KMS-11 (cell line): ENCODE measurements at regions not wholly inside any gene's neighbourhood (a gene's known extent, or its start where the extent isn't known, plus 50 kb on each side); places are given as distances from the start of the nearest gene placed in this dataset.

ENCODE experiments used
- H2AFZ ChIP-seq: fragments of 200-600 bp; sonication (generic); 2 replicates; pipeline ENCODE4 v1.6.1; 2016; ENCODE audit warnings: antibody characterized with exemption, mixed run types, low read depth
- H3K27ac ChIP-seq: fragments of 200-600 bp; sonication (generic); 2 replicates; pipeline ENCODE4 v1.6.1; 2016; ENCODE audit warnings: mild to moderate bottlenecking, mixed run types
- H3K27me3 ChIP-seq: fragments of 200-600 bp; sonication (generic); 2 replicates; pipeline ENCODE4 v1.6.1; 2017; ENCODE audit warnings: mild to moderate bottlenecking, low read depth, mixed run types, moderate library complexity; ENCODE audit not compliant: insufficient read depth
- H3K36me3 ChIP-seq: fragments of 200-600 bp; sonication (generic); 2 replicates; pipeline ENCODE4 v1.6.1; 2017; ENCODE audit warnings: mild to moderate bottlenecking, mixed run types; ENCODE audit not compliant: insufficient read depth
- H3K4me1 ChIP-seq: fragments of 200-600 bp; sonication (generic); 2 replicates; pipeline ENCODE4 v1.6.1; 2016; ENCODE audit warnings: mild to moderate bottlenecking, low read depth, mixed run types; ENCODE audit not compliant: poor library complexity, severe bottlenecking
- H3K4me2 ChIP-seq: fragments of 200-600 bp; sonication (generic); 2 replicates; pipeline ENCODE4 v1.7.0; 2016; ENCODE audit warnings: mild to moderate bottlenecking, mixed run types
- H3K4me3 ChIP-seq: fragments of 200-600 bp; sonication (generic); IDR thresholded peaks from 2 replicates; pipeline ENCODE4 v1.6.1; 2017; ENCODE audit warnings: low read depth, low read length, mixed read lengths; ENCODE audit not compliant: insufficient read depth
- H3K79me2 ChIP-seq: fragments of 200-600 bp; sonication (generic); 2 replicates; pipeline ENCODE4 v1.6.1; 2016; ENCODE audit warnings: low read depth, mixed run types; ENCODE audit not compliant: insufficient read depth
- H3K9ac ChIP-seq: fragments of 200-600 bp; sonication (generic); 2 replicates; pipeline ENCODE4 v1.6.1; 2016; ENCODE audit warnings: mild to moderate bottlenecking, mixed run types
- H4K20me1 ChIP-seq: fragments of 200-600 bp; sonication (generic); 2 replicates; pipeline ENCODE4 v1.6.1; 2016; ENCODE audit warnings: mild to moderate bottlenecking, mixed run types; ENCODE audit not compliant: insufficient read depth
- TF ChIP-seq, protein P1 (sequence below): fragments of 200-600 bp; sonication (generic); conservative IDR thresholded peaks from 2 replicates; pipeline ENCODE4 v1.6.1; 2017; ENCODE audit warnings: low read depth, mild to moderate bottlenecking, antibody characterized with exemption, low read length, moderate library complexity, mixed read lengths

DNA sequence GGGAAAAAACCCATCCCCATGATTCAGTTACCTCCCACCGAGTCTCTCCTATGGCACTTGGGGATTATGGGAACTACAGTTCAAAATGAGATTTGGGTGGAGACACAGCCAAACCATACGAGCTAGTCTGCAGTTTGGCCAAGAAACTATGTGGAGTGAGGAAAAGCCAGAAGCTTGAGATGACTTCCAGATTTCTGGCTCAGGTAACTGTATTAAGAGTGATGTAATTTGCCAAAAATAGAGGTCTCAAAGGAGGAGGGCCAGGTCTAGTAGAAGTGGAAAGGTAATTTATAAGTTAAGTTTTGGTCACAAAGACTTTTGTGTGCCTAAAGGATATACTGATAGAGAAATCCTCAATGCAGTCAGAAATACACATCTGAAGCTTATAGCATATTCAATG lies 279.7 kb upstream of the MGMT start:
- Histone ChIP-seq H3K9ac (no peak overlapping the region), H3K4me3 (no peak overlapping the region), H3K27me3 (no peaks in the 10 kb centered on the region), H3K79me2 (no peaks in the 10 kb centered on the region), H3K4me2 (no peak overlapping the region), H3K4me1 (no peaks in the 10 kb centered on the region), H3K36me3 (no peaks in the 10 kb centered on the region), H2AFZ (no peak overlapping the region), H3K27ac (no peak overlapping the region), H4K20me1 (no peaks in the 10 kb centered on the region)
- TF ChIP-seq, protein P1, sequence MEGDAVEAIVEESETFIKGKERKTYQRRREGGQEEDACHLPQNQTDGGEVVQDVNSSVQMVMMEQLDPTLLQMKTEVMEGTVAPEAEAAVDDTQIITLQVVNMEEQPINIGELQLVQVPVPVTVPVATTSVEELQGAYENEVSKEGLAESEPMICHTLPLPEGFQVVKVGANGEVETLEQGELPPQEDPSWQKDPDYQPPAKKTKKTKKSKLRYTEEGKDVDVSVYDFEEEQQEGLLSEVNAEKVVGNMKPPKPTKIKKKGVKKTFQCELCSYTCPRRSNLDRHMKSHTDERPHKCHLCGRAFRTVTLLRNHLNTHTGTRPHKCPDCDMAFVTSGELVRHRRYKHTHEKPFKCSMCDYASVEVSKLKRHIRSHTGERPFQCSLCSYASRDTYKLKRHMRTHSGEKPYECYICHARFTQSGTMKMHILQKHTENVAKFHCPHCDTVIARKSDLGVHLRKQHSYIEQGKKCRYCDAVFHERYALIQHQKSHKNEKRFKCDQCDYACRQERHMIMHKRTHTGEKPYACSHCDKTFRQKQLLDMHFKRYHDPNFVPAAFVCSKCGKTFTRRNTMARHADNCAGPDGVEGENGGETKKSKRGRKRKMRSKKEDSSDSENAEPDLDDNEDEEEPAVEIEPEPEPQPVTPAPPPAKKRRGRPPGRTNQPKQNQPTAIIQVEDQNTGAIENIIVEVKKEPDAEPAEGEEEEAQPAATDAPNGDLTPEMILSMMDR, result no peak

DNA sequence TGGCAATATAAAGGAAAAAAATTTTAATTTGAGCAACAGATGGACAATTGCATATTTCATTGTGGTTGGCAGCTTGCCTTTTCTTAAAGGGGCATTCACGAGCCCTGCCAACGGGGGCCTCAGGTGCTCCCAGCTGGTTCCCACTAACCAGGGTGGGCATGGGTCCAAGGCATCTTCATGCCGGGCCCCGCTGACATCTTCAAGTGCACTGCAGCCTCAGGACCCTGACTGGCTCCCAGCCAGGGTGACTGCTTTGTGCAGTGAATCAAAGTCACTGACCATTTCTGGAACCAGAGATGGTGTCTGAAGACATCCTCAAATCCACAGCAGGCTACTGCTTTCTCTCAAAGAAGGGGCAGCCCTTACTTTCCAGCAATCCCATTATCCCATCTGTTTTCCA lies 275.2 kb upstream of the MGMT start:
- Histone ChIP-seq H3K9ac (no peak overlapping the region), H3K36me3 (no peaks in the 10 kb centered on the region), H3K27me3 (no peaks in the 10 kb centered on the region), H3K4me3 (no peak overlapping the region), H2AFZ (no peak overlapping the region), H3K4me1 (no peaks in the 10 kb centered on the region), H3K4me2 (no peak overlapping the region), H4K20me1 (no peaks in the 10 kb centered on the region), H3K79me2 (no peaks in the 10 kb centered on the region), H3K27ac (no peak overlapping the region)
- TF ChIP-seq, protein P1, result no peak

DNA sequence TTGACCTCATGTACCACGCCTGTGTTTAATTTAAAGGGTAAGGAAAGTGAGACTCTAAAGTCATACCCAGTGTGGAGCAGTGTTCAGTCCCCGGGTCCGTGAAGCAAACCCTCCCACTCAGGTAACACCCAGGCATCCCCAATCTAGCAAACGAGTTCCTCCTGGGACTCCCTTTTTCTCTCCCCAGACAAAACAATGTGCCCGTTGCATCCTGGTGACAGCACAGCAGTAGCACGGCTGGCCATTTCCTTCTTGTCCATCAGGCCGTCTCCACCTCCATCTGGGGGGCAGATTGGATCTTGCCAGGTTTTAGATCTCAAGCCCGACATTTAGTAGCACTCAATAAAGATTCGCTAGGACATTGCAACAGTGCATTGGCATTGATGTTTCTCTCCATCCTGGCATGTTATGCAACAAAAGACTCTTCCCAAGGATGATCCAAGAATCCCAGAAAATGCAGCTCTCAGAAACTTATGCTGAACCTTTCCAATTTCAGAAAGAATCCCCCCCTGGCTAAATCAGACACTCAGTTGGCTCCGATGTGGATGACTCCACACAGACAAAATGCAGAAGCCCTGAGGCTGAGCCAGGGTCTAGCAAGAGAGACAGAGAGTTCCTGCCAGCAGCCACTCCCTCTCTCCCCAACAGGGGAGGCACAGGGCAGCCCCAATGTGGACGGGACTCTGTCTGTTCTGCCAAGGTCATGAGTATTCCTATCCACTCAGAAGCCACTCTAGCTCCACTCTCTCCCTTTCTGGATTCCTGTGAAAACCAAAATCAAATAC lies 274.5 kb upstream of the MGMT start:
- Histone ChIP-seq H3K79me2 (no peaks in the 10 kb centered on the region), H3K4me1 (no peaks in the 10 kb centered on the region), H2AFZ (no peak overlapping the region), H3K36me3 (no peaks in the 10 kb centered on the region), H3K27ac (no peak overlapping the region), H3K27me3 (no peaks in the 10 kb centered on the region), H4K20me1 (no peaks in the 10 kb centered on the region), H3K9ac (no peak overlapping the region), H3K4me3 (no peak overlapping the region), H3K4me2 (no peak overlapping the region)
- TF ChIP-seq, protein P1, result no peak

DNA sequence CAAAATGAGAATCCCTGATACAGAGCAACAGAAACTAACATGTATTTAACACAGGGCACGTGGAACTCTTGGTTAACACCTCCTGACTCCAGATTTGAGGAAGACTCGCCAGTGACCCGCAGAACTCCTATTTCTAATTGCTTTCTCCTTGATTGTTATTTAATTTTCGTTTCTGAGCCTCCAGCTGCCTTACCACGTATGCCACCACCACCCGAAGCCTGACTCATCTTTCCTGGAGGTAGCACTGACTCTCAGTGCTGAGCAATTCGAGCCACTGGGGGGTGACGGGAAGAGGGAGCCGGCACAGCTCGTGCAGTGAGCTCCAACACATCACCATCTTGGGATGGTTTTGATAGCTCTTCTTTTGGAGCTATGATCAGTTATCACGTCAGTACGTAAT lies 273.9 kb upstream of the MGMT start:
- H3K9ac ChIP-seq, result no peak overlapping the region
- no peaks in the 10 kb centered on the region for H3K27me3 ChIP-seq
- no peaks in the 10 kb centered on the region for H4K20me1 ChIP-seq
- TF ChIP-seq, protein P1, result no peak
- H2AFZ ChIP-seq, result no peak overlapping the region
- H3K36me3 ChIP-seq, result no peaks in the 10 kb centered on the region
- H3K27ac ChIP-seq, result no peak overlapping the region
- H3K4me2 ChIP-seq, result no peak overlapping the region
- no peaks in the 10 kb centered on the region for H3K79me2 ChIP-seq
- no peak overlapping the region for H3K4me3 ChIP-seq
- no peaks in the 10 kb centered on the region for H3K4me1 ChIP-seq
